GM13977 (cell line): ENCODE measurements at regions not wholly inside any gene's neighbourhood (a gene's known extent, or its start where the extent isn't known, plus 50 kb on each side); places are given as distances from the start of the nearest gene placed in this dataset.
"Not testable (repeated sequence)": the region's sequence is repeated elsewhere in the genome, so short reads cannot be mapped to it uniquely, and the experiment has no call there.

Experiments used
- DNase-seq: peaks from one replicate; pipeline ENCODE4 v3.0.0; 2012; ENCODE audit warnings: low spot score
- CTCF ChIP-seq: IDR thresholded peaks from 2 replicates; pipeline ENCODE4 v1.5.1; 2012; ENCODE audit warnings: mild to moderate bottlenecking, control low read depth; ENCODE audit not compliant: insufficient read depth; ENCODE audit errors: extremely low read depth, missing control alignments
- in situ Hi-C: fragments of 300-500 bp; cut with MboI; formaldehyde crosslinking; loops from one replicate; pipeline ENCODE4 v1.12.0; 2022; ENCODE audit warnings: low sequenced_read_pairs, low pct_unique_long_range_greater_than_20kb, mixed read lengths, inconsistent platforms; ENCODE audit not compliant: unreplicated experiment

GRCh38 chr22:35177811-35178210 is 79.5 kb upstream of the HMGXB4 start:
- no peak for DNase-seq
- no peak for TF ChIP-seq CTCF
- in situ Hi-C loops = no loop called here

GRCh38 chr22:35178446-35178845 is 78.8 kb upstream of the HMGXB4 start:
- DNase-seq = no peak
- no peak for TF ChIP-seq CTCF
- in situ Hi-C loops = no loop called here

GRCh38 chr22:35183917-35184316 is 73.4 kb upstream of the HMGXB4 start:
- in situ Hi-C loops = no loop called here

GRCh38 chr22:35186492-35186891 is 70.8 kb upstream of the HMGXB4 start:
- DNase-seq = no peak
- in situ Hi-C loops = no loop called here
- TF ChIP-seq CTCF = no peak

More at GRCh38 chr22:35183917-35184316, 73.4 kb upstream of the HMGXB4 start:
- TF ChIP-seq CTCF = no peak
- DNase-seq = no peak

GRCh38 chr22:35188930-35189329 is 68.4 kb upstream of the HMGXB4 start:
- DNase-seq, in situ Hi-C loops: not testable (repeated sequence)

- TF ChIP-seq CTCF = no peak
- in situ Hi-C loops = no loop called here
- DNase-seq = no peak
These were observed 67.7 kb upstream of the HMGXB4 start for GRCh38 chr22:35189559-35189958.

GRCh38 chr22:35191412-35191811 is 65.9 kb upstream of the HMGXB4 start:
- DNase-seq = no peak
- TF ChIP-seq CTCF = no peak
- in situ Hi-C loops = no loop called here
